Right lobe of liver (tissue), 6 donors: ENCODE measurements at regions not wholly inside any gene's neighbourhood (a gene's known extent, or its start where the extent isn't known, plus 50 kb on each side); places are given as distances from the start of the nearest gene placed in this dataset.

Experiments
- ATAC-seq, 4 donors: fragments of 200-7000 bp; cut with Tn5 transposase; one replicate each; pipeline ENCODE4 v1.9.1; 2020; ENCODE audit warnings: mild to moderate bottlenecking in 4 of 4, moderate library complexity in 4 of 4
- DNase-seq, 3 donors: peaks; one replicate each; pipeline ENCODE4 v3.0.0-alpha.2; 2020
- H3K27ac ChIP-seq, 3 donors: fragments of 200-600 bp; one replicate each; pipeline ENCODE4 v1.8.0; 2022
- H3K27me3 ChIP-seq, 2 donors: fragments of 200-600 bp; one replicate each; pipeline ENCODE4 v1.8.0; 2022
- H3K36me3 ChIP-seq, 4 donors: fragments of 200-600 bp; sonication (generic) in 1 of 4; one replicate each; pipeline versions ENCODE4 v1.5.1 to v1.8.0; 2017 to 2022; ENCODE audit warnings: control low read depth in 1 of 4
- H3K4me1 ChIP-seq, 4 donors: fragments of 200-600 bp; sonication (generic) in 1 of 4; one replicate each; pipeline versions ENCODE4 v1.5.1 to v1.8.0; 2017 to 2022; ENCODE audit warnings: control low read depth in 1 of 4
- H3K4me3 ChIP-seq, 3 donors: fragments of 200-600 bp; one replicate each; pipeline ENCODE4 v1.8.0; 2022
- H3K9me3 ChIP-seq, 4 donors: fragments of 200-600 bp; sonication (generic) in 1 of 4; one replicate each; pipeline versions ENCODE4 v1.5.1 to v1.8.0; 2017 to 2022; ENCODE audit warnings: control low read depth in 1 of 4
- POLR2A ChIP-seq: fragments of 450-650 bp; IDR thresholded peaks from one replicate; pipeline ENCODE4 v1.6.1; 2017; ENCODE audit warnings: antibody characterized with exemption, mild to moderate bottlenecking
- WGBS: methylation state at CpG from one replicate; pipeline ENCODE4 v1.1.6; 2018; ENCODE audit warnings: low coverage, low lambda C conversion rate; ENCODE audit not compliant: insufficient coverage; ENCODE audit errors: missing lambda C conversion rate; 5-methylcytosine and 5-hydroxymethylcytosine counted together
- intact Hi-C, 2 donors: fragments of 100-400 bp; cut with DNase I; formaldehyde crosslinking; loops; one replicate each; pipeline versions ENCODE4 v1.11.2 to v1.14.1; 2022
- TF ChIP-seq, protein P1 (sequence below), 4 donors: fragments of 200-600 bp in 3 of 4; fragments of 450-650 bp in 1 of 4; IDR thresholded peaks; one replicate each; pipeline versions ENCODE4 v1.5.1 to v1.8.0; 2016 to 2022; ENCODE audit warnings: antibody characterized with exemption in 4 of 4, mild to moderate bottlenecking in 2 of 4
- donor health status: DM: no; HTN: yes; CAD: no.
- donor health status: DM: no; HTN: no; CAD: no.
- donor health status: DM: no; HTN: no; CAD: no.
- donor health status: DM: no; HTN: yes; CAD: no.
- donor health status: DM: no; HTN: yes; CAD: no.

GRCh38 chrX:38890963-38891362 is 89.7 kb downstream of the MID1IP1 start:
- DNase-seq (no peak), ATAC-seq (peak; percentile 83 to 96 (median 85))
- TF ChIP-seq, protein P1, sequence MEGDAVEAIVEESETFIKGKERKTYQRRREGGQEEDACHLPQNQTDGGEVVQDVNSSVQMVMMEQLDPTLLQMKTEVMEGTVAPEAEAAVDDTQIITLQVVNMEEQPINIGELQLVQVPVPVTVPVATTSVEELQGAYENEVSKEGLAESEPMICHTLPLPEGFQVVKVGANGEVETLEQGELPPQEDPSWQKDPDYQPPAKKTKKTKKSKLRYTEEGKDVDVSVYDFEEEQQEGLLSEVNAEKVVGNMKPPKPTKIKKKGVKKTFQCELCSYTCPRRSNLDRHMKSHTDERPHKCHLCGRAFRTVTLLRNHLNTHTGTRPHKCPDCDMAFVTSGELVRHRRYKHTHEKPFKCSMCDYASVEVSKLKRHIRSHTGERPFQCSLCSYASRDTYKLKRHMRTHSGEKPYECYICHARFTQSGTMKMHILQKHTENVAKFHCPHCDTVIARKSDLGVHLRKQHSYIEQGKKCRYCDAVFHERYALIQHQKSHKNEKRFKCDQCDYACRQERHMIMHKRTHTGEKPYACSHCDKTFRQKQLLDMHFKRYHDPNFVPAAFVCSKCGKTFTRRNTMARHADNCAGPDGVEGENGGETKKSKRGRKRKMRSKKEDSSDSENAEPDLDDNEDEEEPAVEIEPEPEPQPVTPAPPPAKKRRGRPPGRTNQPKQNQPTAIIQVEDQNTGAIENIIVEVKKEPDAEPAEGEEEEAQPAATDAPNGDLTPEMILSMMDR (IDR thresholded peaks at IDR 0.05) = no peak
- no peak for TF ChIP-seq POLR2A
- Histone ChIP-seq H3K4me1 (peaks cover 0 to 7% (median 2%) of the 10 kb centered on the region in 4 donors), H3K4me3 (no peak overlapping the region), H3K9me3 (no peaks in the 10 kb centered on the region), H3K36me3 (no peaks in the 10 kb centered on the region), H3K27me3 (no peaks in the 10 kb centered on the region), H3K27ac (peak overlapping the region in 1 of 3 donors; percentile 11)
- WGBS = 25% methylated on average over 4 of the region's 6 CpGs
- intact Hi-C loops = no loop called here

DNA sequence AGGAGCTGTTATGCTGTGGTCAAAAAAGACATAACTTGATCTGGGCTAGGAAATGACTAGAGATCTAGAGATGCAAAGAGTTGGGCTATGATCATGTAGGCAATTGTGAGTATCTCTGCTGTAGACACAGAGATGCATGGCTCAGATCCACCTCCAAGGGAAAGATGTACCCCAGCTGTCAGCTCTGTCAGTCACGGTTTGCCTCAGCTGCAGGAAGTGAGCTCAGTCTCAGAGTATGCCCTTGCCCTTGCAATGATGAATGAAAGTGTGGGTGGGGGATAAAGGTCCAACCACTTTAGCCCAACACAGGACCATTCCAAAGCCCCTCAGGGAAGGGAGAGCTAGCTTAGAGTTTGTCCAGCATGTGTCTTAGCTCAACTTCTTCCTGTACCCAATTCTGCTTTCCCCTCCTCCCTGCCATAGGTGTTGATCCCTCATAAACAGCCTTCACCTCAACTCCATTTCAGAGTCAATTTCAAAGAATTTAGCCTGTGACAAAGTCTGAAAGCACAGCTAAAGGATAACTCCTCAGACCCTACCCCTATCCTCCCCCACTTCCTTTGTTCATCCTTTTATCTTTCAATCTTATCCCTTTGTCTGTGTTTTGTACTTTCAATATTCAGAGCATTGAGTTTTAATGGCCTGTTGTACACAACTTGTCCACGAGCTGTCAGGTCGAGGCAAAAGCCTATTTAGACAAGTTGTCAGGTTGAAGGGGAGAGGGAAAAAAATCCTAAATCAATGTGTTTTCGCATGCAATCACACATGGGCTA is 90.6 kb downstream of the MID1IP1 start:
- TF ChIP-seq, protein P1 (IDR thresholded peaks at IDR 0.05) = no peak
- TF ChIP-seq POLR2A = no peak
- DNase-seq = no peak
- Histone ChIP-seq H3K4me1 (peaks cover 0 to 15% (median 2%) of the 10 kb centered on the region in 4 donors), H3K36me3 (no peaks in the 10 kb centered on the region), H3K27ac (no peak overlapping the region), H3K9me3 (no peaks in the 10 kb centered on the region), H3K27me3 (no peaks in the 10 kb centered on the region), H3K4me3 (no peak overlapping the region)
- intact Hi-C loops = no loop called here
- 47% methylated on average over 3 of the region's 4 CpGs for WGBS
- ATAC-seq = peak in 1 of 4 donors; percentile 8

DNA sequence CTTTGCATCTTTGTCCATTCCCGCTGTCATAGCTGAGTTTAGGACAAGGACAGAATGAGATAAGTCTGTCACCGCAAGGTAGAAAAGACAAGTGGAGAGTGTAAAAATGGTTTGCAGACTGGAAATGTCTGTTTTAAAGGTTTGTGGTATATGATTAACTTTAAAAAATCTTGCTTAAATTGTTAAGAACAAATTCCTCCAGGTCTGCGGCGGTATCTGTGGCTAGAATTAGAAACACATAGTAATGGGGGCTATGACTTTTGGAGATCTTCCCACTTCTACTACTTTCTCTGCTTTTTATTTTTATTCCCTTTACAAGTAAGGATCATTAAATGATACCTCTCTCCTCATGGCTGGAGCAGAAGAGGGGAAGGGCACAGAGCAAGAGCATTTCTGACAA is 92.2 kb downstream of the MID1IP1 start:
- H3K4me1 ChIP-seq = peaks cover 0 to 15% (median 2%) of the 10 kb centered on the region in 4 donors
- TF ChIP-seq, protein P1 (IDR thresholded peaks at IDR 0.05) = no peak
- no peak for TF ChIP-seq POLR2A
- ATAC-seq (no peak), DNase-seq (no peak)
- H3K4me3 ChIP-seq = no peak overlapping the region
- intact Hi-C loops = no loop called here
- 75% methylated on average over 4 of the region's 4 CpGs for WGBS
- H3K27ac ChIP-seq = no peak overlapping the region
- no peaks in the 10 kb centered on the region for H3K9me3 ChIP-seq
- H3K36me3 ChIP-seq = no peaks in the 10 kb centered on the region
- H3K27me3 ChIP-seq = no peaks in the 10 kb centered on the region

DNA sequence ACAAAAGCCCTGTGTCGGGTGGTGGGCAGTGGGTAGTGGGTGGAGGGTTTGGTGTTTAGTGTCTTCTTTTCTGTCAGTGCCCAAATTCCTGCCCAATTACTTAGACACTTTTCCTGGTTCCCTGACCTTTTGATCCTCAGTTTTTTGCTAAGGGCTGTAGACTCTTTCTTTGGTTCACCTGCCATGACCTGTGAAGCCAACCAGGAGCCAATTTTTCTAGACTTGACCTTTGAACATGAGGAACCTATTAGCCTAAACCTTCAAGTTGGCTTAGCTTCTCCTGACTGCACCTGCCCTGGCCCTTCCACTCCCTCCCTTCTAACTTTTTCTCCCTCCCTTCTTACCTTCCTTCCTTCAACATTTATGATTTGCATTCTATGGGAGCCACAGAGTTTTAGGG is 94.5 kb downstream of the MID1IP1 start:
- H3K4me1 ChIP-seq = peaks cover 0 to 10% (median 0%) of the 10 kb centered on the region in 4 donors
- H3K27me3 ChIP-seq = no peaks in the 10 kb centered on the region
- TF ChIP-seq, protein P1 (IDR thresholded peaks at IDR 0.05) = no peak
- no peak for TF ChIP-seq POLR2A
- ATAC-seq = peak; percentile 28 to 73 (median 57)
- no peak overlapping the region for H3K4me3 ChIP-seq
- no peak for DNase-seq
- H3K36me3 ChIP-seq = no peaks in the 10 kb centered on the region
- 0% methylated on average over 1 of the region's 1 CpG for WGBS
- H3K9me3 ChIP-seq = no peaks in the 10 kb centered on the region
- H3K27ac ChIP-seq = no peak overlapping the region
- intact Hi-C loops = no loop called here
